Neural cell (in vitro differentiated cells): ENCODE measurements at regions not wholly inside any gene's neighbourhood (a gene's known extent, or its start where the extent isn't known, plus 50 kb on each side); places are given as distances from the start of the nearest gene placed in this dataset.

Source experiments
- CTCF ChIP-seq: fragments of 450-650 bp; IDR thresholded peaks from 2 replicates; pipeline ENCODE4 v1.5.1; 2014; ENCODE audit warnings: antibody characterized with exemption, mild to moderate bottlenecking, moderate library complexity; ENCODE audit not compliant: poor library complexity, severe bottlenecking
- EP300 ChIP-seq: fragments of 450-650 bp; conservative IDR thresholded peaks from 2 replicates; pipeline ENCODE4 v1.6.1; 2014; ENCODE audit warnings: antibody characterized with exemption, mild to moderate bottlenecking, moderate library complexity; ENCODE audit not compliant: poor library complexity, severe bottlenecking
- EZH2 ChIP-seq: fragments of 200-600, 300-800 bp; shearing (Covaris generic), sonication (generic); IDR thresholded peaks from 2 replicates; pipeline ENCODE4 v1.6.1; 2014; ENCODE audit warnings: antibody characterized with exemption, low read length, borderline replicate concordance, mild to moderate bottlenecking; ENCODE audit not compliant: insufficient read depth, poor library complexity, severe bottlenecking
- POLR2AphosphoS5 ChIP-seq: IDR thresholded peaks from 2 replicates; pipeline ENCODE4 v1.6.1; 2012
- RAD21 ChIP-seq: fragments of 450-650 bp; conservative IDR thresholded peaks from 2 replicates; pipeline ENCODE4 v1.6.1; 2014; ENCODE audit warnings: antibody characterized with exemption, mild to moderate bottlenecking, moderate library complexity
- REST ChIP-seq: IDR thresholded peaks from 2 replicates; pipeline ENCODE4 v1.6.1; 2012; ENCODE audit warnings: borderline replicate concordance
- SMC3 ChIP-seq: fragments of 450-650 bp; conservative IDR thresholded peaks from 2 replicates; pipeline ENCODE4 v1.6.1; 2014; ENCODE audit warnings: antibody characterized with exemption, mild to moderate bottlenecking, moderate library complexity; ENCODE audit not compliant: poor library complexity
- TAF1 ChIP-seq: IDR thresholded peaks from 2 replicates; pipeline ENCODE4 v1.6.1; 2012; ENCODE audit warnings: low read depth

DNA sequence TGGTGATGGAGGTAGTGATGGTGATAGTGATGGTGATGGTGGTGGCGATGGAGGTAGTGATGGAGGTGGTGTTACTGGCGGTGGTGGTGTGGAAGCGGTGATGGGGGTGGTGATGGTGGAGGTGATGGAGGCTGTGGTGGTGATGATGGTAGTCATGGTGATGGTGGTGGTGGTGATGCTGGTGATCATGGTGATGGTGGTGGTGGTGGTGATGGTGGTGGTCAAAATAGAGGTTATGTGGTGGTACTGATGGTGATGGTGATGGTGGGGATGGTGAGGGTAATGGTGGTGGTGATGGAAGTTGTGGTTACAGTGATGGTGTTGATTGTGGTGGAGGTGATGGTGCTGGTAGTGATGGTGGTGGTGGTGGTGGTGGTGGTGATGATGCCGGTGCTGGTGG is 199.2 kb downstream of the IGLL1 start:
- TF ChIP-seq CTCF: no peak
- TF ChIP-seq TAF1: no peak
- no peak for TF ChIP-seq POLR2AphosphoS5
- TF ChIP-seq EZH2: no peak
- TF ChIP-seq SMC3: no peak
- TF ChIP-seq EP300: no peak
- no peak for TF ChIP-seq REST
- TF ChIP-seq RAD21: no peak
